Muscle layer of duodenum (tissue), 2 donors: ENCODE measurements at regions not wholly inside any gene's neighbourhood (a gene's known extent, or its start where the extent isn't known, plus 50 kb on each side); places are given as distances from the start of the nearest gene placed in this dataset.

Experiments used
- H3K27ac ChIP-seq: one replicate; pipeline ENCODE4 v1.7.0; 2013; ENCODE audit warnings: mild to moderate bottlenecking, low read length
- H3K27me3 ChIP-seq: one replicate; pipeline ENCODE4 v1.7.0; 2013; ENCODE audit warnings: low read depth, mild to moderate bottlenecking, control low read depth, low read length
- H3K36me3 ChIP-seq, 2 donors: one replicate each; pipeline ENCODE4 v1.7.0; 2013; ENCODE audit warnings: low read length in 2 of 2, control low read depth in 1 of 2, mild to moderate bottlenecking in 1 of 2; ENCODE audit not compliant: insufficient read depth in 2 of 2, control insufficient read depth in 1 of 2
- H3K4me1 ChIP-seq, 2 donors: one replicate each; pipeline ENCODE4 v1.7.0; 2013; ENCODE audit warnings: low read length in 2 of 2, mild to moderate bottlenecking in 2 of 2, control low read depth in 1 of 2, moderate library complexity in 1 of 2; ENCODE audit not compliant: insufficient read depth in 2 of 2, control insufficient read depth in 1 of 2
- H3K4me3 ChIP-seq, 2 donors: one replicate each; pipeline ENCODE4 v1.7.0; 2013; ENCODE audit warnings: low read length in 2 of 2, low read depth in 1 of 2, mild to moderate bottlenecking in 1 of 2
- H3K9me3 ChIP-seq, 2 donors: one replicate each; pipeline ENCODE4 v1.7.0; 2013; ENCODE audit warnings: low read length in 2 of 2, control low read depth in 1 of 2, mild to moderate bottlenecking in 1 of 2; ENCODE audit not compliant: control insufficient read depth in 1 of 2
- donor health status: healthy.

DNA sequence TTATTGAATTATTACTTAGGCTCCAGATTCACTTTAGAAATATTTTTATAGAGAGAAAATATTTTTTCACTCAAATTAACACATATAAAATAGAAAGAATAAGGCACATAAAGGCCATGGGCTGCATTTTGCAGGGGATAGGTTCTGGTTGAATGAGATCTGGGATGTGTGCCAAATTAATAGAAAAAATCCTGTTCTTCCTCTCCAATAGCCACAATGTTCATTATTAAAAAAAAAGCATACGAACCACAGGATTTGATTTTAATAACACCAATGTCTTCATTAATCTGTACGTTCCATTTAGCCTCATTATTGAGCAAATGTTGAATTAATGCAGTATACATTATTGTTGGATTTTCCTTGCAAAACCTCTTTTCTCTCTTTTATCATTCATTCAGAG lies 622.8 kb upstream of the AGTR1 start:
- H3K27me3 ChIP-seq = no peaks in the 10 kb centered on the region
- no peaks in the 10 kb centered on the region for H3K36me3 ChIP-seq
- H3K27ac ChIP-seq = no peak overlapping the region
- H3K4me1 ChIP-seq = peaks cover 0 to 3% of the 10 kb centered on the region in 2 donors
- no peak overlapping the region for H3K4me3 ChIP-seq
- no peaks in the 10 kb centered on the region for H3K9me3 ChIP-seq

DNA sequence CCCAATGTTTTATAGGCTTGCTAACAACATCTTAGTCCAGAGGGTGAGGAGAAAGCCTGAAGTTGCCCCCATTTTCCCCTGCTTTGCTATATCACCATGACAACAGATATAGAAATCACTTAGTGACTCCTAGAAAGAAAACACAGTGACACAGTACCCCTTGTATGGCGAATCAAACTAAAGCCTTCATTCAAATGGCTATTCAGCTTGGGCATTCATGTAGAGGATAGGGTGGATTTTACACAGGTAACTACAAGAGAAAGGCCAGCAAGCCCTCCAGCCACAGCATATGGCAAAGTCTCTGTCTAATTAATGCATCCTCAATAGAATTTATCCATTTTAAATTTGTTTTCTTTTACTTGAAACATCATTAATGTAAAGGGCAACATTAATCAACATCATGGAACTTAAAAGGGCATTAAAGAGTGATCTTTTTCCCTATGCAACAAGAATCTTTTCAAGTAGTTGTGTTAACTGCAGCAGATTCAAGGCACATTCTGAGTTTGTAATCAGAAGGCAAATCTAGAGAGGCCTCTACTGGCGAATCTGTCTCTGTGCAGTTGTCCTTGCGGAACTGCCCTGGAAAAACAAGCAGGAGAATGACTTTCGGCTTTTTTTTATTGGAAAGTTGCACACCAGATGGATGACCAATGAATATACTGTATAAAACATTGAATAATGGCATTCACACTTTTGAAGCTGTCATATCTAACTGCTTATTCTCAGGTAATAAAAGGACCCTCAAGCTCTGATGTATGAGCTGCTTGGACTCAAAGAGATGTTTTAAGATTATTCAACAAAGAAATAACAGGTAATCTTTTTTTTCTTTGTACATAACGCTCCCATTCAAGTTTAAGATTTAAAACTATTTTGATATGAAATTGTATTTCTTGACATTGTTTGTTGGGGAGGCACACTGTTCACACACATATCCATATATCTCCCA lies 621.7 kb upstream of the AGTR1 start:
- no peaks in the 10 kb centered on the region for H3K27me3 ChIP-seq
- no peak overlapping the region for H3K27ac ChIP-seq
- peaks cover 0 to 3% of the 10 kb centered on the region in 2 donors for H3K4me1 ChIP-seq
- H3K4me3 ChIP-seq = no peak overlapping the region
- H3K9me3 ChIP-seq = no peaks in the 10 kb centered on the region
- H3K36me3 ChIP-seq = no peaks in the 10 kb centered on the region

GRCh38 chr3:148077318-148077923 lies 620.3 kb upstream of the AGTR1 start:
- H3K9me3 ChIP-seq = no peaks in the 10 kb centered on the region
- no peaks in the 10 kb centered on the region for H3K27me3 ChIP-seq
- peaks cover 0 to 3% of the 10 kb centered on the region in 2 donors for H3K4me1 ChIP-seq
- no peak overlapping the region for H3K27ac ChIP-seq
- no peak overlapping the region for H3K4me3 ChIP-seq
- H3K36me3 ChIP-seq = no peaks in the 10 kb centered on the region

DNA sequence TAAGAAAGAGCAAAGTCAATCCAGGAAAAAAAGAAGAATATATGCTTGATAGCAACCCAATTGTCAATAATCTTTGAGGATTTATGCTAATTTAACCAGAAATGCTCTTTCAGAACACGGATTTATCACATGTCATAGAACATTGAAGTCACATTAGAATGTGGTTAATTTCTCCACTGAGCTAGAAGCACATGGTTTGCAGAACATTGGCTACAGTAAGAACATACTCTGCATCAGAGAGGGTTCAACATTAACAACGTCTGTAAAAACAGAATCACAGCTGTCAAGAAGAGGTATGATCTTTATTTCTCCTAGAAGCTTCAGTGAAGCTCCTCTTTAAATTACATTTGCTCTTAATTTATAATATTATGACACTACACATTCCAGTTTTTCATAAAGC lies 619.7 kb upstream of the AGTR1 start:
- peaks cover 0 to 3% of the 10 kb centered on the region in 2 donors for H3K4me1 ChIP-seq
- no peaks in the 10 kb centered on the region for H3K36me3 ChIP-seq
- H3K9me3 ChIP-seq = no peaks in the 10 kb centered on the region
- H3K4me3 ChIP-seq = no peak overlapping the region
- H3K27me3 ChIP-seq = no peaks in the 10 kb centered on the region
- no peak overlapping the region for H3K27ac ChIP-seq

DNA sequence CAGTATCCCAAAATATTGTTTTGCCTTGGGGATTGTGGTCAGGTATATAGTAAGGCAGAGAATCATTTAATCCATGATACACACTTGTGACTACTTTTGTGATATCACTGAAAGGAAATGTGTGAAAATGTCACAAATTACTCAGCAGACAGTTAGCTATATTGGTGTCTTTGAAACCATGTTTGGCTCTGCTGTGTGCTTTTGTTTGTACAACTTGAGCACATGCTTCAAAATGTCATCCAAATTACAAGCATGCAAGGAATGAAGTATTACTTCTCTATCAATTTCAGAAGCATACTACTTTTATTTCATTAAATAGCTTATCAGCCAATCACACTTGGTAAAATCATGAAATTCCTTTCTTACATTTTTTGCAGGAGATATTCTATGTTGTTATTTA lies 619.0 kb upstream of the AGTR1 start:
- H3K27me3 ChIP-seq = no peaks in the 10 kb centered on the region
- no peaks in the 10 kb centered on the region for H3K36me3 ChIP-seq
- H3K27ac ChIP-seq = no peak overlapping the region

GRCh38 chr3:148079370-148079769 lies 618.3 kb upstream of the AGTR1 start:
- H3K36me3 ChIP-seq = no peaks in the 10 kb centered on the region
- peaks cover 0 to 3% of the 10 kb centered on the region in 2 donors for H3K4me1 ChIP-seq
- H3K27me3 ChIP-seq = no peaks in the 10 kb centered on the region
- H3K9me3 ChIP-seq = no peaks in the 10 kb centered on the region
- no peak overlapping the region for H3K4me3 ChIP-seq
- no peak overlapping the region for H3K27ac ChIP-seq

More for the DNA sequence above, 619.0 kb upstream of the AGTR1 start:
- H3K9me3 ChIP-seq = no peaks in the 10 kb centered on the region
- peaks cover 0 to 3% of the 10 kb centered on the region in 2 donors for H3K4me1 ChIP-seq
- no peak overlapping the region for H3K4me3 ChIP-seq

DNA sequence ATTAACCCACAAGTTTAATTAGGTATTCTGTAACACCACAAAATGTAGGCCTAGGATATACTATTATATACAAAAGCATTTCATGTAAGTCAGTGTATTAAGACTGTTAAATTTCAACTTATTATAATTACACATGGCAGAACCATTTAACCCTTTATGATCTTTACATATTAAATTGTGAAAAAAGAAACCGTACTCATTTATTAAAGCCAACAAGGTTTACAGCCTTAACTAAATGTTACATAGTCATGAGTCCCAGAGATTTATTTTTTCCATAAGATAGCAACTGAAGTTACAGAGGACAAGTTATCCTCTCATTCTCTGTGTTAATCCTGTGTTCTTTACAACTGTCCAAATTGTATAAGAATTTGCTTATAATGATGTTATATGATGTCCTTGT lies 615.8 kb upstream of the AGTR1 start:
- peaks cover 0 to 3% of the 10 kb centered on the region in 2 donors for H3K4me1 ChIP-seq
- H3K27ac ChIP-seq = no peak overlapping the region
- H3K9me3 ChIP-seq = no peaks in the 10 kb centered on the region
- no peaks in the 10 kb centered on the region for H3K36me3 ChIP-seq
- no peaks in the 10 kb centered on the region for H3K27me3 ChIP-seq
- H3K4me3 ChIP-seq = no peak overlapping the region

DNA sequence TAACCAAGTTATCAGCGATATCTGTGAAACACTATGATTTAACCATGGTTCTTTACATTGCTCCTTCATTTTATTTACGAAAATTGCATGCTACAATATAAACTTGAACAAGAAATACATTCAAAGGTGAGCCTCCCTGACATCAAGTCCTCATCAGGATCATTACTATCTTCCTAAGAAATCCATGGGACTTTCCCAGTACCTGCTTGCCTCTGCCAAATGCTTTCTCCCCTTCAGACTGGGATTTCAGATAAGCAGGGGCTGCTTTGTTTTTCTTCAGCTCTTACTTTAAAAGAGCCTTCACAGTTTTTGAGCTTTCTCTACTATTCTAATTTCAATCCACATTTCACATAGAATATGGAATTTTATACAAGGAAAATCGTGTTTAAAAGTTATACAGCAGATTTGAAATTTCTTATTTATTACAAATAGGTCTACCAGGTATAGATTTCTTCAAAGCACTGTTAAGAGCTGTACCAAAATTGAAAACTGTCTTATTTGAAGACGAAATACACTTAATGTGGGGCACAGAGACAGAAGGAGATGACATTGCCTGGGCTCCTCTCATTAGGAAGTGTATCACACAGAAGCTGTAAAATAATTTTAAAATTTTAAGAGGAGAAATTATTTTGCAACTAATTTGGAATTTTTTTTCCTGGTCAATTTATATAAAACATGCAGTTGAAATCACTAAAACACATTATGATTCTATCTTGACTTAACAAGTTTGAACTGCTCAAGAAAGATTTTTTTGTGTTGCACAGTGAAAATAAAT lies 615.0 kb upstream of the AGTR1 start:
- Histone ChIP-seq H3K4me1 (peaks cover 0 to 3% of the 10 kb centered on the region in 2 donors), H3K27me3 (no peaks in the 10 kb centered on the region), H3K4me3 (no peak overlapping the region), H3K9me3 (no peaks in the 10 kb centered on the region), H3K27ac (no peak overlapping the region), H3K36me3 (no peaks in the 10 kb centered on the region)

GRCh38 chr3:148083526-148084182 lies 614.0 kb upstream of the AGTR1 start:
- H3K4me3 ChIP-seq = no peak overlapping the region
- no peaks in the 10 kb centered on the region for H3K36me3 ChIP-seq
- H3K27me3 ChIP-seq = no peaks in the 10 kb centered on the region
- no peaks in the 10 kb centered on the region for H3K4me1 ChIP-seq
- no peak overlapping the region for H3K27ac ChIP-seq
- H3K9me3 ChIP-seq = no peaks in the 10 kb centered on the region

- H3K4me1 ChIP-seq = no peaks in the 10 kb centered on the region
- H3K36me3 ChIP-seq = no peaks in the 10 kb centered on the region
- no peak overlapping the region for H3K4me3 ChIP-seq
- H3K9me3 ChIP-seq = no peaks in the 10 kb centered on the region
- H3K27me3 ChIP-seq = no peaks in the 10 kb centered on the region
- no peak overlapping the region for H3K27ac ChIP-seq
These were observed 612.8 kb upstream of the AGTR1 start for GRCh38 chr3:148084931-148085330.
